ENCODE measurements at regions not wholly inside any gene's neighbourhood (a gene's known extent, or its start where the extent isn't known, plus 50 kb on each side); places are given as distances from the start of the nearest gene placed in this dataset.
"Not testable (repeated sequence)": the region's sequence is repeated elsewhere in the genome, so short reads cannot be mapped to it uniquely, and the experiment has no call there.

DNA sequence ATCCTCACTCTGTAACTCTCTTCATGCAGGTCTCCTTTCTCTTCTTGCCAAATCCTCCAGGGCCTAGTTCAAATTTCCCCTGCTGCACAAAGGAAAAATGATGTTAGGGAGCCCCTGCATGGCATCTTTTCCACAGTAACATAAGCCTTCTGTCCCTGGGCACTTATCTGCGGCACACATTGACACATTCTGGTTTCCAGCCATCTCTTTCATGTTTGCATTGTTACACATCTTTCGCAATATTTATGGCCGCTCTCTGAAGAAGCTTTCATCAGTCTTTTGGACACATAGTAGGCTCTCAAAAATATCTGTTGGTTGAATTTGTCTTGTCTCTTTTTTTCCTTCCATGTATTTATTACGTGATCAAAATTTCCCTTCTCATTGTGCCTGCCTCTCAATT is 1806.1 kb upstream of the PIK3C3 start:
- DNase-seq (ENCODE audit: low spot score in 2 of 2) (no peak), ATAC-seq (no peak)
- Mint-ChIP-seq H3K4me3 (no peak overlapping the region), H3K36me3 (no peaks in the 10 kb centered on the region), H3K4me1 (no peaks in the 10 kb centered on the region), H3K27ac (no peak overlapping the region), H3K9me3 (peaks cover 23% of the 10 kb centered on the region)

DNA sequence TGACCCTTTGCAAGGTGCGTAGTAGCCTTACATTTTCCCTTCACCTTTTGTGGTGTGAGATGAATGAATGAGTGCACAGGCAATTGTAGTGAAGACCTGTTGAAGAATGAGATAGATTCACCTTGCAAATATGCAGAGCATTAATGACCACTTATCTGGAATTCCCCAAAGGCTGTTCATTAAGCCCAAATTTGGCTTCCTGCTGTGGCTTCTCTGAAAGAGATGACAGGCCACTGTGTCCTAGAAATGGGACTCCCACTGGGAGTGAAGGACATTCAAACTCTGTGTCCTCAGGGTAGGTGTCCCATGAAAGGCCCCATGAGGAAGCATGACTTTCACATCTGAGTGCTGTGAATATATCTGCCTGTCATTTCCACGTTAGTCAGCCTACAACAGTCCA is 1821.8 kb upstream of the PIK3C3 start:
- no peak overlapping the region for H3K27ac Mint-ChIP-seq
- peaks cover 24% of the 10 kb centered on the region for H3K9me3 Mint-ChIP-seq
- H3K36me3 Mint-ChIP-seq: no peaks in the 10 kb centered on the region
- no peak for ATAC-seq
- DNase-seq (ENCODE audit: low spot score in 2 of 2): no peak
- H3K4me3 Mint-ChIP-seq: no peak overlapping the region
- no peaks in the 10 kb centered on the region for H3K4me1 Mint-ChIP-seq

DNA sequence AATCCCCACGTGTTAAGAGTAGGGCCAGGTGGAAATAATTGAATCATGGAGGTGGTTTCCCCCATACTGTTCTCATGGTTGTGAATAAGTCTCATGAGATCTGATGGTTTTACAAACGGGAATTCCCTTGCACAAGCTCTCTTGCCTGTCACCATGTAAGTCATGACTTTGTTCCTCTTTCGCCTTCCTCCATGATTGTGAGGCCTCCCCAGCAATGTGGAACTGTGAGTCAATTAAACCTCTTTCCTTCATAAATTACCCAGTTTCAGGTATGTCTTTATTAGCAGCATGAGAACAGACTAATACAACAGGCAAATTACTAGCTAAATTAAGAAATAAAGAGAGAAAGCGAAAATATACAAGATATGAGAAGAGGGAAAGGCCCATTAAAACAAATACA is 1822.6 kb upstream of the PIK3C3 start:
- not testable (repeated sequence) for H3K27ac Mint-ChIP-seq; ATAC-seq; H3K4me1 Mint-ChIP-seq; H3K4me3 Mint-ChIP-seq; DNase-seq (ENCODE audit: low spot score in 2 of 2); H3K36me3 Mint-ChIP-seq
- H3K9me3 Mint-ChIP-seq: peaks cover 26% of the 10 kb centered on the region

DNA sequence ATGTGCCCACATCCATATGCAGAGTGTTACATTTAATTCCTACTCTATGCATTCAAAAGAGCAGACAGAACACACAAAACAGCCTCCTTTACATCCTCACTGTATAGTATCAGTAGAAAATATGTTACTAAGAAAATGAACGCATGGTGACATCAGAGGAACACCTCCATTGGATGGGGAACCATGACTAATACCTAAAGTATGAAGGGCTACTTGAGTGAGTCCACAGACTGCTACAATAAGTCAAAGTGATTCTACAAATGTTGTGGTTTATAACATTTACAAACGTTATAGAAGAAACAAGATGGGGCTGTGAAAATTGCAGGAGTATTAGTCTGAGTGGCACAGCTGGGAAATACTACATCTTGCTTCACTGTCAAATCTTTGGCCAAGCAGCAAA is 1830.9 kb upstream of the PIK3C3 start:
- Mint-ChIP-seq H3K4me1 (no peaks in the 10 kb centered on the region), H3K36me3 (no peaks in the 10 kb centered on the region), H3K27ac (no peak overlapping the region), H3K4me3 (no peak overlapping the region), H3K9me3 (peaks cover 18% of the 10 kb centered on the region)
- DNase-seq (ENCODE audit: low spot score in 2 of 2) (no peak), ATAC-seq (no peak)

DNA sequence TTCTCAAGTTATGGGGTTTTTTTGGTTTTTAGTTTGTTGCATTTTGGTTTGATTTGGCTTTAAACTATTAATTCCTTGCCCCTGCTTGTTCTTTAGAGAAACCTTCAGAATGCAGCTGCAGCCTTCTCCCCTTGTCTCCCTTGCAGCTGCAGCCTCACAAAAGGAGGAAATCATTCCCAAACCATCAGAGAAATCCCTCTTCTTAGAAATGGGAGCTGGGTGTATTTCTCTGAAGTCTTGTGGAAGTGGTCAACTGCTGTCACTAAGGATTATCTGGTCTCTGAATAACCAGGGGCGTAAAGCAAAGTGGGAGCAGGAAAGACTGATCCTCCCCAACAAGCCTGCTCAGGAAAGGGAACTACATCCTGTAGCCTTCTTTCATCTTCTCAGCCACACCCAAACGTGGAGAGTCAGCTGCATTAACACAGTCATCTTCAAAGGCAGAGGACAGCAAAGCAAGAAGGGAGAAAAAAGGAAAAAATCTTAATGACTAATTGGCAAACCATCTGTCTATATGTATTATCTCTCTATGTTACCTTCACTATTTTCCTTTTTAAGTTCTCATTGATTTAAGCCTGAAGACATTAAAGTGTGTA is 1834.1 kb upstream of the PIK3C3 start:
- no peak overlapping the region for H3K27ac Mint-ChIP-seq
- no peak for ATAC-seq
- no peaks in the 10 kb centered on the region for H3K36me3 Mint-ChIP-seq
- no peaks in the 10 kb centered on the region for H3K4me1 Mint-ChIP-seq
- H3K4me3 Mint-ChIP-seq: no peak overlapping the region
- H3K9me3 Mint-ChIP-seq: peaks cover 20% of the 10 kb centered on the region
- DNase-seq (ENCODE audit: low spot score in 2 of 2): no peak

DNA sequence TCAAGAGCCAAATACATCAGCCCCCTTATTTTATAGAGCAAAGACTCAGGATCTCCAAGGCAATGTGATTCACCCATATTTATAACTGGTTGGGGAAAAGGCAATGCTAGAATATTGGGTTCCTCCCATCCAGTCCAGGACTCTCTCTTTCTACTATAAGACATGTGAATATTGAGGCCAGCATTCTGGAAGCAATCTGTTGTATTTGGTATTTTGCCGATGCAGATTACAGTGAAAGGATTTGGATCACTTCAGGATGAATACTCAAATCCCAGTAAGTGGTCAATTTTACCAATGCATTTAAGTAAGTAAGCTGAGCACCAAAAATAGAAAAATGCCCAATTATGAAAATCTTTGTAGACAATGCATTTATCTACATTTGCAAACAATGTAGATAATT is 1834.7 kb upstream of the PIK3C3 start:
- Mint-ChIP-seq H3K36me3 (no peaks in the 10 kb centered on the region), H3K4me1 (no peaks in the 10 kb centered on the region), H3K9me3 (peaks cover 20% of the 10 kb centered on the region), H3K4me3 (no peak overlapping the region), H3K27ac (no peak overlapping the region)
- no peak for ATAC-seq
- no peak for DNase-seq (ENCODE audit: low spot score in 2 of 2)

DNA sequence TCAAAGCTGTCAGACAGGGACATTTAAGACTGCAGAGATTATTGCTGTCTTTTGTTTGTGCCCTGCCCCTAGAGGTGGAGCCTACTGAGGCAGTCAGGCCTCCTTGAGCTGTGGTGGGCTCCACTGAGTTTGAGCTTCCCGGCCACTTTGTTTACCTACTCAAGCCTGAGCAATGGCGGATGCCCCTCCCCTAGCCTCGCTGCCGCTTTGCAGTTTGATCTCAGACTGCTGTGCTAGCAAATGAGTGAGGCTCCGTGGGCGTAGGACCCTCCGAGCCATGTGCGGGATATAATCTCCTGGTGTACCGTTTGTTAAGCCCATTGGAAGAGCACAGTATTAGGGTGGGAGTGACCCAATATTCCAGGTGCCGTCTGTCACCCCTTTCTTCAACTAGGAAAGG is 1835.5 kb upstream of the PIK3C3 start:
- not testable (repeated sequence) for DNase-seq (ENCODE audit: low spot score in 2 of 2); H3K36me3 Mint-ChIP-seq; ATAC-seq; H3K27ac Mint-ChIP-seq; H3K4me3 Mint-ChIP-seq; H3K4me1 Mint-ChIP-seq
- H3K9me3 Mint-ChIP-seq: peaks cover 18% of the 10 kb centered on the region

DNA sequence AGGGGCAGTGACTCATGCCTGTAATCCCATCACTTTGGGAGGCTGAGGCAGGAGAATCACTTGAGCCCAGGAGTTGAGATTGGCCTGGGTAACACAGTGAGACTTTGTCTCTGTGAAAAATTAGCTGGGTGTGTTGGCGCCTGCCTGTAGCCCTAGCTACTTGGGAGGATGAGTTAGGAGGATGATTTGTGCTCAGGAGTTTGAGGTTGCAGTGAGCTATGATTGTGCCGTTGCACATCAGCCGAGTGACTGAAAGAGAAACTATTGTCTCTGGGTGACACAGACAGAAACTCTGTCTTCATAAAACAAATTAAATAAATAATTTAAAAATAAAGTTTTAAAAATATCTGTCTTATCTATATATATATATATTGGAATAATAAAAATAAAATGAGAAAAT is 1844.6 kb upstream of the PIK3C3 start:
- ATAC-seq: no peak
- Mint-ChIP-seq H3K4me1 (no peaks in the 10 kb centered on the region), H3K27ac (no peak overlapping the region), H3K36me3 (no peaks in the 10 kb centered on the region), H3K4me3 (no peak overlapping the region), H3K9me3 (peaks cover 21% of the 10 kb centered on the region)
- no peak for DNase-seq (ENCODE audit: low spot score in 2 of 2)

DNA sequence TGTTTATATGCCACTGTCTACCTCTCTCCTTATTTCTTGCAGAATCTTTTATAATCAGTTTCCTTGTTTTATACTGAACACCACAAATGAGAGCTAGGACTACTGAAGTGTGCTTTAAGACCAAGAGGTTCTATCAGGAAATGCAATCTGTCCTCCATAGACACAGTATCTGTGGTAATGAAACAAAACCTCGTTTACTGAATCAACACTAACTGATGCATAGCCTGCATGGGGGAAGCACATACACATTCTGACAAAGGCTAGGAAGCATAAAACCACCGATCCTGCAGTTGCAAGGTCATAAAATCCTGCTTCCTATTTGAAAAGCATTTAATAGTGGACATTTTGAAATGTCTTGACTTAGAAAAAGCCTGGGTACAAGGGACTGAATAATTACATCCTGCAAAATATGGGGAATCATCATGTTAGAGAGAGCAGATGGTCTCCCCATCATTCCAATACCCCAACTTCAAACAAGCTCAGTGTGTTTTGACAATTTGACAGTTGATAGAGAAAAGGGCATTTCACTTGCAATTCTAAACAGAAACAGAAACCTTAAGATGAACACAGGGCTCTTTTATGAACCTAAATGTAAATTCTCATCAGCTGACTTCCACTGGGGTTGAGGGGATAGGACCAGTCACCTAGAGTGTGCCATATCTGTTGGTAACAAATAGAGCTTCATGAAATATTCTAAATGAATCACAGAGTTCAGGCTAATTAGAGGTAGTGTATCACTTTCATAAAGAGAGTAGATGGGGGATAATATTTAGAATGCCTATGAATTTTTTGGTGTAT is 1845.6 kb upstream of the PIK3C3 start:
- Mint-ChIP-seq H3K4me3 (no peak overlapping the region), H3K4me1 (no peaks in the 10 kb centered on the region), H3K27ac (no peak overlapping the region), H3K36me3 (no peaks in the 10 kb centered on the region), H3K9me3 (peaks cover 21% of the 10 kb centered on the region)
- no peak for ATAC-seq
- no peak for DNase-seq (ENCODE audit: low spot score in 2 of 2)

DNA sequence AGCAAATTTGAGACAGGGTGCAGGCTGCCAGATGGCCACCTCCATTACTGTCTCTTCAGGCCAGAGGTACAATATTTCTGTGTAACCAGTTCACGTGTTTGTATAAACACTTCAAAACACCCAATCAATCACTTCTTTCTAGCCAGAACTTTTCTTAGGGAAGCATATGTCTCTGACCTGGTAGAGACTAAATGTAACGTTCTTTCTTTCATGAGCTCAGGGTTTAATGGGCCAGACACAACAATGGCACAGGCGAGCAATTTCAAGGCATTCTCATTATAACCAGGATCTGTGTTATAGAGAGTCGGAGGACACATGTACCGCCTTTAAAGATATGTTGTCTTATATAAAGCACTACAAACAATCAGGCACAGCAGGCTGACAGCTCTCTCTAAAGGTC is 1846.4 kb upstream of the PIK3C3 start:
- ATAC-seq: no peak
- no peak for DNase-seq (ENCODE audit: low spot score in 2 of 2)
- Mint-ChIP-seq H3K4me3 (no peak overlapping the region), H3K36me3 (no peaks in the 10 kb centered on the region), H3K4me1 (no peaks in the 10 kb centered on the region), H3K9me3 (peaks cover 25% of the 10 kb centered on the region), H3K27ac (no peak overlapping the region)

DNA sequence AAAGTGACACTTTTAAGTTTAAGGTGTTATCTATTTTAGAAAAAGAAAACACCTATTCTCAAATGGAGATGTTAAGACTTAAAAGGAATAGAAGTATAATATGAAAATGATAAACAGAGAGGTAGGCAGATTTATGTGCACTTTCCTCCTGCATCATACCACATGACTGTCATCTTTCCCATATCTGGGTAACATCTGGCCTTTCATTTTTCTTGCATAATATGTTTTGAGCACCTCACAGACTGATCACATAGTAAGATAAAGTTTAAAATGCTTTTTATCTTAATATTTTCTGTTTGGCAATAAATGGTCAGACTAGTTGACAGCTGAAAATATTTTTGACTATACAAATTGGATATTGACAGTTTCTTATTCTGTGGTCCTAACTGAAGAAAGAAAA is 1852.1 kb upstream of the PIK3C3 start:
- Mint-ChIP-seq H3K4me1 (no peaks in the 10 kb centered on the region), H3K9me3 (peaks cover 14% of the 10 kb centered on the region), H3K36me3 (no peaks in the 10 kb centered on the region), H3K27ac (no peak overlapping the region), H3K4me3 (no peak overlapping the region)
- DNase-seq (ENCODE audit: low spot score in 2 of 2) (no peak), ATAC-seq (no peak)

DNA sequence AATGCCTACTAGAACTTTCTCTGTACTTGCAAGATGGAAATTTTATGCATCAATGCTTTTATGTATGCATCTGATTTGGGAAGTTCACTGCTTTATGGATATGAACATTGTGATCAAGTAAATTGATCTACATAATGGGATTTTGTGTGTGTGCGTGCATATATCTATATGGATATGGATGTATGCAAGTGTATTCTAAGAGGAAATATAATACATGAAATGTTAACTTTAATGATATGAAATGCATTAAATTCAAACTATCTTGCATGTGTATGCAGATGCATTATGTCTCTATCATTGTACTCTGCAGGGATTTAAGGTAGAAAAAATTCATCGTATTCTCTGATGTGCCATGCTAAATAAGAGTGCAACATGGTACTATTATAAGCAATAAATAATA is 1855.4 kb upstream of the PIK3C3 start:
- no peak for DNase-seq (ENCODE audit: low spot score in 2 of 2)
- no peaks in the 10 kb centered on the region for H3K4me1 Mint-ChIP-seq
- H3K36me3 Mint-ChIP-seq: no peaks in the 10 kb centered on the region
- no peak for ATAC-seq
- H3K9me3 Mint-ChIP-seq: peaks cover 8% of the 10 kb centered on the region
- no peak overlapping the region for H3K4me3 Mint-ChIP-seq
- no peak overlapping the region for H3K27ac Mint-ChIP-seq

DNA sequence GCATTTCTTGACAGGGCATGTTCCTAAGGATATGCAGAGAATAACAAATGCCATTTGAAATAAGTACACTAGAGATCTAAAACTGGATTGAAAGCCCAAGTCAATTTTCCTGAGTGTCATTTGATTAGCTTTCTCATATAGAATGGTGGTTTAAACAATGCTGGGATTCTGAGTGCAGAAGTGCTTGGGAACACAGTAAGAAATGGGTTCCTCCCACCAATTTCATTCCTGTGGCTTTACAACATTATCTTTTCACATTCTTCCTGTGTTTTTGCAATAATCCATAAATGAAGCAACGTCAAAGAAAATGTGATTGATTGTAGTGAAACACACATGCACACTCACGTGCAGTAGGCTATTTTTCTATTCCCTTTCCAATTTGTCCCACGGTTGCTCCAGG is 1858.4 kb upstream of the PIK3C3 start:
- Mint-ChIP-seq H3K4me1 (no peaks in the 10 kb centered on the region), H3K36me3 (no peaks in the 10 kb centered on the region), H3K27ac (no peak overlapping the region), H3K4me3 (no peak overlapping the region), H3K9me3 (peaks cover 6% of the 10 kb centered on the region)
- DNase-seq (ENCODE audit: low spot score in 2 of 2): no peak
- no peak for ATAC-seq

DNA sequence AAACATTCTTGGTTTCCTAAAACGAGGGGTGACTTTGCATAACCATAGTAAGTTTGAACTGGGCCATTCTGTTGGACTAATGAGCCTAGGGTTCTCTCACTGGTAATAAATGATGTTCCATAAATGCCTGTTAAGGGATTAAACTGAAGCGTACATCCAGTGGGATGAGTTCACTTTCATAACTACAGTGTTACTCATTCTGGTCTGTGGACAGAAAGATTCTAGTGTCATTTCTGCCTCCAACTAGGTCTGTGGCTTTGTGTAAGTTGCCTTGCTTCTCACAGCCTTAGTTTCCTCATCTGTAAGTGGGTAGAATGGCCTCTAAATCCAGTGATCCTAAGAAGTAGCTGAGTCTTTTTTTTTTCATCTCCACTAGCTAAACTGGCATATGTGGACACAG is 1860.6 kb upstream of the PIK3C3 start:
- ATAC-seq (no peak), DNase-seq (ENCODE audit: low spot score in 2 of 2) (no peak)
- Mint-ChIP-seq H3K4me3 (no peak overlapping the region), H3K9me3 (peaks cover 9% of the 10 kb centered on the region), H3K4me1 (no peaks in the 10 kb centered on the region), H3K36me3 (no peaks in the 10 kb centered on the region), H3K27ac (no peak overlapping the region)

DNA sequence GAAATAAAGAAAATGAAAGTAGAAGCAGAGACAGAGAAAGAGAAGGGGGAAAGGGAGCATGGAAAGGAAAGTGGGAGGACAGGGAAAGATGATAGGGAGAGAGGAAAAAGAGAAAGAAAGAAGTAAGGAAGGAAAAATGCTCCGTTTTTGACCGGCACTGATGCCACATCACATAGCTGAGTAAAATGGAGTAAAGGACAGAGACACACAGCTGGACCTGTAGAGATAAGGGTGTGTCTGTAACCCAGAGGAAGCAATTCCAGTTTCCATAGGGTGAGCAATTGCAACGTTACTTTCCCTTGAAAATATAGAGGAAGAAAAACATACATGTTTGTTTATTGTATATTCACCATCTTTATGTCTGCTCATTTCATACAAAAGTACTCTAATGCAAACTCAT is 1866.9 kb upstream of the PIK3C3 start:
- no peak overlapping the region for H3K4me3 Mint-ChIP-seq
- no peaks in the 10 kb centered on the region for H3K36me3 Mint-ChIP-seq
- ATAC-seq (no peak), DNase-seq (ENCODE audit: low spot score in 2 of 2) (no peak)
- no peak overlapping the region for H3K27ac Mint-ChIP-seq
- H3K9me3 Mint-ChIP-seq: peaks cover 10% of the 10 kb centered on the region
- no peaks in the 10 kb centered on the region for H3K4me1 Mint-ChIP-seq

DNA sequence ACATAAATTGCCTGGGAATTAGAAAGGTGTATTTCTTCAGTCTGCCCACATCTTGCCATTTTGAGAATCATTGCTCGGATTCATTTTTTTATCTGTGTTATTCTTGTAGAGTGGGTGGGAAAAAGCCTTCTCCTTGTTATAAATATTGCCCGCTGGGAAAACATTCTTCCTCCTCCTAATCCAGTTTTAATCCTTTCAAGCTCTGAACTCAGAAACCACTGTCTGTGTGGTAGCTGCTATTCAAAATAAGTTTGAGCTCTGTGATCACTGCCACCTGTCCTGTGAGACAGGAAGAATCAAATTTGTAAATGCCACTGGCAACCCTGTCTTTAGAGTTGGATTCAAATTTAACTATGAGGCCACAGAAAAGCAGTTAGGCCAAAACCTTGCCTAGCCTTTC is 1875.2 kb upstream of the PIK3C3 start:
- DNase-seq (ENCODE audit: low spot score in 2 of 2): no peak
- H3K4me1 Mint-ChIP-seq: no peaks in the 10 kb centered on the region

More for the DNA sequence above, 1875.2 kb upstream of the PIK3C3 start:
- ATAC-seq: no peak
- Mint-ChIP-seq H3K4me3 (no peak overlapping the region), H3K36me3 (no peaks in the 10 kb centered on the region), H3K27ac (no peak overlapping the region), H3K9me3 (peaks cover 14% of the 10 kb centered on the region)

Data from stimulated activated effector memory CD8-positive, alpha-beta T cell treated with anti-CD3 and anti-CD28 coated beads, Interleukin-12 subunit alpha, Interleukin-12 subunit beta, amount 100 ng/mL, for 72 hours (primary cell).